HuH-7 (cell line): ENCODE measurements at regions not wholly inside any gene's neighbourhood (a gene's known extent, or its start where the extent isn't known, plus 50 kb on each side); places are given as distances from the start of the nearest gene placed in this dataset.

ENCODE experiments used
- DNase-seq: peaks from one replicate; pipeline ENCODE4 v3.0.0; 2011; ENCODE audit warnings: low spot score

DNA sequence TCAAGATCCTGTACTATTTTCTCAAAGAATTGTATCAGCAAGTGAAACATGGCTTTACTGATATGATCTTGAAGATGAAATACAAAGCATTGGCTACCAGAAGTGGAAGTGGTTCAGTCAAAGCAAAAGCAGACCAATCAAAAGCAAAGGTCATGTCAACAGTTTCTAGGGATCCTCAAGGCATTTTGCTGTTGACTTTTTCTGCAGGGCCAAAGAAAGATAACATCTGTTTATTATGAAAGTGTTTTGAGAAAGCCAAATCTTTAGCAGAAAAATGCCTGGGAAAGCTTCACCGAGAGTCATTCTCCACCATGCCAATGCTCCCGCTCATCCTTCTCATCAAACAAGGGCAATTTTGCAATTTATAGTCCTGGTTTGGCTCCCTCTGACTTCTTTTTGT, 90.3 kb upstream of the ACO1 start:
- no peak for DNase-seq

DNA sequence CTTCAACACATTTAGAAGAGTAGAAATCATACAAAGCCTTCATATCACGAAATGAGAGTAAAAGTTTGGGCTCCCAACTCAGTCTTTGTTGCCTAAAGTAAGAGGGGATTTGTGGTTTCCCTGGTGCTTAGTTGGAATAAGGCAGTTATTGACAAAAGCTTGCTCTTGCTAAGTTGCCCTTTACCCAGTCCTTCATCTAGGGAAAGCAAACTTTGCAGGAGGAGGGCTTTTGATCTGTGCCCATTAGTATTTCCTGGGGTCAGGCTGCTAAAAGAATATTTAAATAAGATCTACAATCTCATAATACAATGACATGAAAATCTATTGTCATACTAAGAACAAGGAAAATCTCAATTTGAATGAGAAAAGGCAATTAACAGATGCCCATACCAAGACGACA, 84.1 kb upstream of the ACO1 start:
- no peak for DNase-seq

DNA sequence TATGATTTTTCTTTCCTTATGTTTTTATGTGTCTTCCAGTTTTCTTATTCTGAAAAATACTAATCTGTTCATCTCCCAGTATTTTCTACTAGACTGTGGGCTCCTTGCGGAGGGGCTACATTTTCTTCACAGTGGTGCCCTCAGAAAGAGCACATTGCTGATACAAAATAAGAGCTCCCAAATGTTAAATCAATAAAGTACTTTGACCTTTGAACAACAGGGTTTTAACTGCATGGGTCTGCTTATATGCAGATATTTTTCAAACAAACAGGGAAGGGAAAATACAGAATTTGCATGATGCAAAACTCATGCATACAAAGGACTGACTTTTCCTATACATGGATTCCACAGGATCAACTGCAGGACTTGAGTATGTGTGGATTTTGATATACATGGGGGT, 79.9 kb upstream of the ACO1 start:
- DNase-seq: no peak

DNA sequence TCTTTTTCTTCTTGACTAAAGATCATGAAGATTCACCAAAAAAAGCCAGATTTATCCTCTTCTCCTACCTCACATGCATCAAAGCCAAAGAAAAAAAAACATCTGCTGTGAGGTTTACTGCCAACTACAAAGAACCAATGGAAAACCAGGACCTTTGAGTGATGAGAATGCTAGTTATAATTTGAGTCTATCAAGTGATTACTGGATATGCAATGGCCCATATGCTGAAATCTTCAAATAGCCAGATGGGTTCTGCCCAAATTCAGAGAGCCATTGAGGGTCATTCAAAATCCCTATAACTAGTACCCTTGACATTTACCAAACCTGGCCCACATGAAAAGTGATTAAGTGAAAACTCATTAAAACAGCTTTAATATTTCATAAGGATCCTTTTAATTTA, 78.4 kb upstream of the ACO1 start:
- DNase-seq: no peak

DNA sequence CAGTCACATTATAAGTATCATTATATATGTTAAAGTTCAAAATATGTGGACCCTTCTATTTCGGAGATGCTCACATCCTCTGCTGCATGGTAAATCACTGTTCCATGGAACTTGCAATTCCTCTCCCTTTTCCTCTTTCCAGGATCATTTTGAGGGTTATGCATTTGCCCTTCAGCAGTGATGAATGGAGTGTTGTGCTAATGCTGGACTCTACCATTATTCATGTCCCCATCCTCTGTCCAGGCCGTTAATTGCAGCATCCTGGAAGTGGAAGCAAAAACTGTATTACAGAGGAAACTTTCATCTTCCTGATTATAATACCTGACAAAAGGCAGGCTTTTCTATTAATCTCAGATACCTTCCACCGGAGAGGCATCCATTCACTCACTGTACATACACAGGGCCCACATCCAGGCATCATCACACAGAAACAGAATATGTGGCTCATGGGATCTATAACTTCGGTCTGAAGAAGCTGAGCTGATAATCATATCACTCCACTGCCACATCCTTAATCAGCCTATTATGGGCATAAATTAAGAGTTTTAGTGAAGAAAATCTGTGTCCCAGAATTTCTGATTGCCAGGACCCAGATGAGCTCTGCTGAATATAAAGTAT, 65.0 kb upstream of the ACO1 start:
- no peak for DNase-seq

DNA sequence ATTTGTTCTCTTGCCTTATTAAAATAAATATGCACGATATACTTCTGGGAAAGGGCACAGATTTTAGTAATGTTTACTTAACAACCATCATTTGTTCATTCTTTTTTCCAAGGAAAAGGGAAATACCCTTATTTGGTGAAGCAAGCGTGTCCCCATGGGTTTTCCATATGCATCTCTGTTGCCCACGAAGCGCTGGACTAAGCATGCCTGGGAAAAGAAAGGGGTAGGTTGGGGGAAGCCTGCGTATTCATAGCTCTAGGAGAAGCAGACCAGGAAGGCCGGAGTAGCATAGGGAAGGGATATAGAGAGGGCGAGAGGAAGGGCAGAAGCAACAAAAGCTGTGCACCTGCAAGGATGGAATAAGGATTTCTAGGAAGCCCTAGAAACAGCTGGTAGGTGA, 61.8 kb upstream of the ACO1 start:
- DNase-seq: no peak

DNA sequence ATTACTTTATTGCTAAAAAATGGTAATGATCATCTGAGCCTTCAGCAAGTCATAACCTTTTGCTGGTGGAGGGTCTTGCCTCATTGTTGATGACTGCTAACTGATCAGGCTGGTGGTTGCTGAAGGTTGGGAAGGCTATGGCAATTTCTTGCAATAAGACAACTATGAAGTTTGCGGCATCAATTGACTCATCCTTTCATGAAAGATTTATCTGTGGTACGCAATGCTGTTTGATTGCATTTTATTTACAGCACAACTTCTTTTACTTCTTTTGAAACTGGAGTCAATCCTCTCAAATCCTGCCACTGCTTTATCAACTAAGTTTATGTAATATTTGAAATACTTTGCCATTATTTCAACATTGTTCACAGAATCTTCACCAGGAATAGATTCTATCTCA, 58.3 kb upstream of the ACO1 start:
- no peak for DNase-seq

DNA sequence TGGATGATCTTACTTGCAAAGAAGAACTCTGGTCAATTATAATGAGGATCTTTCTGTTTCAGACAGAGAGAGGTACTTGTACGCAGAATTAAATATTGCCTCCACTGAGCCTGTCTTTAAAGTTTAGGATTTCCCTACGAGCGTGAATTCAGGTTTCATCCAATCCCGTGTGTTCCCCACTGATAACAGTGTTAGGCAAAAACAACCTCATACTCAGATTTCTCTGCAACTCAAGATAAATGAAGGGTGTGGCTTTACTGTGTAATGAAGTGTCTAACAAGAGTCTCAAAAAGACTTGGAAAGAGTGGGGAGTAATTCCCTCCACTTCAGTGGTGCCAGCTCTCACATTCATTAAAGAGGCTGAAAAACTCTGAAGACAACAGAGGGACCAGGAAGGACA, 53.2 kb upstream of the ACO1 start:
- no peak for DNase-seq

DNA sequence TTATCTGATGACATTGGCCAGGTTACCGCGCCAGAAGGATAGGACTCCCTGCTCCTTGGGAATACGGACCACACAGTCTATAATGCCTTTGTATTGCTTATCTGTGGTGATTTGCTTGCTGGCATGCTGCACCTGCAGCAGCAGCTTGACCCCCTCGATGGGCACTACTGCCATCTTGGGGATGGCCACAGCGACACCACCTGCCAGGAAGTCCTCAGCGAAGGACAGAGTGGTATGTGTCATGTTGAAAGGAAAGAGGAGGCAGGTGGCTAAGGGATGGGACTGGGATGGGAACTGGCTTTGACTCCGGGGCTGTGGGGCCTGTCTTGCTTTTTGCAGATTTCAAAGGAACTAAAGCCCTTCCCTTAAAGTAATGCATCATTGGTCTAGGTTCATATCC, 50.3 kb upstream of the ACO1 start:
- DNase-seq: no peak
